Kidney (tissue), 13 donors: ENCODE measurements at regions not wholly inside any gene's neighbourhood (a gene's known extent, or its start where the extent isn't known, plus 50 kb on each side); places are given as distances from the start of the nearest gene placed in this dataset.

Source experiments
- DNase-seq, 5 donors: peaks; one replicate each; pipeline ENCODE4 v3.0.0-alpha.2; 2013 to 2020
- FAIRE-seq: peaks from 2 replicates; lab custom pipeline; 2012; peaks lifted over from hg19 to GRCh38; lab: Jason Lieb, UNC
- H3K27ac ChIP-seq, 2 donors: one replicate each; pipeline ENCODE4 v1.7.0; 2013; ENCODE audit warnings: low read depth in 2 of 2, low read length in 2 of 2, inconsistent platforms in 1 of 2
- H3K27me3 ChIP-seq: one replicate; pipeline ENCODE4 v1.7.1; 2013; ENCODE audit warnings: low read length, inconsistent platforms; ENCODE audit not compliant: control insufficient read depth, insufficient read depth
- H3K36me3 ChIP-seq, 3 donors: one replicate each; pipeline versions ENCODE4 v1.7.0 to v1.7.1; 2013; ENCODE audit warnings: low read length in 3 of 3, control low read depth in 1 of 3, inconsistent platforms in 1 of 3; ENCODE audit not compliant: insufficient read depth in 3 of 3, control insufficient read depth in 2 of 3
- H3K4me1 ChIP-seq, 3 donors: one replicate each; pipeline versions ENCODE4 v1.7.0 to v1.7.1; 2013; ENCODE audit warnings: low read length in 3 of 3, inconsistent platforms in 1 of 3, low read depth in 1 of 3; ENCODE audit not compliant: control insufficient read depth in 2 of 3, insufficient read depth in 2 of 3
- H3K4me3 ChIP-seq, 3 donors: one replicate each; pipeline versions ENCODE4 v1.7.0 to v1.8.1; 2013; ENCODE audit warnings: low read length in 3 of 3, control low read depth in 1 of 3, inconsistent platforms in 1 of 3
- H3K9ac ChIP-seq, 3 donors: one replicate each; pipeline versions ENCODE4 v1.7.0 to v1.7.1; 2013; ENCODE audit warnings: low read length in 3 of 3, control low read depth in 1 of 3, inconsistent platforms in 1 of 3
- H3K9me3 ChIP-seq, 3 donors: one replicate each; pipeline versions ENCODE4 v1.7.0 to v1.7.1; 2013; ENCODE audit warnings: low read length in 3 of 3, control low read depth in 1 of 3, inconsistent platforms in 1 of 3; ENCODE audit not compliant: control insufficient read depth in 2 of 3, insufficient read depth in 1 of 3
- CTCF ChIP-seq: IDR thresholded peaks from 3 replicates; pipeline ENCODE4 v1.5.1; 2012; ENCODE audit warnings: mild to moderate bottlenecking, moderate library complexity, borderline replicate concordance; ENCODE audit not compliant: insufficient read depth; ENCODE audit errors: extremely low read depth
- intact Hi-C: fragments of 100-400 bp; cut with DNase I; formaldehyde crosslinking; loops from one replicate; pipeline ENCODE4 v1.11.1; 2022
- donor health status: control.
- donor health status: control.
- donor health status: control.
- donor health status: control.
- donor health status: control.
- donor health status: DM: yes; HTN: yes; CAD: no.
- donor health status: Normal renal cell carcinoma (clear cell type).

- intact Hi-C loops = no loop called here
- no peak for FAIRE-seq
- H3K4me1 ChIP-seq = peaks cover 0 to 11% (median 6%) of the 10 kb centered on the region in 3 donors
- H3K9ac ChIP-seq = no peak overlapping the region
- H3K27me3 ChIP-seq = no peaks in the 10 kb centered on the region
- H3K36me3 ChIP-seq = no peaks in the 10 kb centered on the region
- peak overlapping the region in 1 of 2 donors; percentile 13 for H3K27ac ChIP-seq
- no peaks in the 10 kb centered on the region for H3K9me3 ChIP-seq
- DNase-seq = peak in 1 of 5 donors; percentile 59
- no peak for TF ChIP-seq CTCF
- no peak overlapping the region for H3K4me3 ChIP-seq
Observed at GRCh38 chr2:43038696-43039094, 187.7 kb downstream of the ZFP36L2 start.

GRCh38 chr2:43038034-43038695, 188.2 kb downstream of the ZFP36L2 start:
- FAIRE-seq = no peak
- H3K4me3 ChIP-seq = no peak overlapping the region
- intact Hi-C loops = no loop called here

GRCh38 chr2:43035922-43036321, 190.5 kb downstream of the ZFP36L2 start:
- H3K4me3 ChIP-seq = no peak overlapping the region
- H3K9ac ChIP-seq = no peak overlapping the region
- peaks cover 0 to 21% (median 6%) of the 10 kb centered on the region in 3 donors for H3K4me1 ChIP-seq
- no peak for TF ChIP-seq CTCF
- H3K27ac ChIP-seq = no peak overlapping the region
- H3K27me3 ChIP-seq = no peaks in the 10 kb centered on the region
- no peaks in the 10 kb centered on the region for H3K9me3 ChIP-seq
- H3K36me3 ChIP-seq = no peaks in the 10 kb centered on the region
- DNase-seq (no peak), FAIRE-seq (no peak)
- intact Hi-C loops = no loop called here

More at GRCh38 chr2:43038034-43038695, 188.2 kb downstream of the ZFP36L2 start:
- Histone ChIP-seq H3K36me3 (no peaks in the 10 kb centered on the region), H3K4me1 (peaks cover 0 to 11% (median 6%) of the 10 kb centered on the region in 3 donors), H3K27ac (peak overlapping the region in 1 of 2 donors; percentile 13), H3K9me3 (no peaks in the 10 kb centered on the region), H3K9ac (no peak overlapping the region), H3K27me3 (no peaks in the 10 kb centered on the region)
- DNase-seq = peak; percentile 85 to 94 (median 87)
- no peak for TF ChIP-seq CTCF
